ENCODE measurements at regions not wholly inside any gene's neighbourhood (a gene's known extent, or its start where the extent isn't known, plus 50 kb on each side); places are given as distances from the start of the nearest gene placed in this dataset.

- DNase-seq, result no peak
- Histone ChIP-seq H3K36me3 (ENCODE audit: low read depth, missing control alignments) (no peaks in the 10 kb centered on the region), H3K9me3 (no peaks in the 10 kb centered on the region), H3K27ac (no peak overlapping the region), H3K4me1 (no peaks in the 10 kb centered on the region), H3K27me3 (no peaks in the 10 kb centered on the region), H3K4me3 (no peak overlapping the region)
- TF ChIP-seq CTCF (IDR thresholded peaks at IDR 0.05) (no peak), POLR2A (IDR thresholded peaks at IDR 0.05) (no peak)
- intact Hi-C loops (cut with DNase I; ENCODE audit: low total_unique reads), result no loop called here
- WGBS, 2 donors, result 100% methylated on average over 1 of the region's 1 CpG
Measured at GRCh38 chr3:147987549-147987948, 578.4 kb downstream of the ZIC1 start.

- DNase-seq, result no peak
- H3K9me3 ChIP-seq, result no peaks in the 10 kb centered on the region
- no peaks in the 10 kb centered on the region for H3K27me3 ChIP-seq
- no peak overlapping the region for H3K27ac ChIP-seq
- no peak for TF ChIP-seq POLR2A (IDR thresholded peaks at IDR 0.05)
- no peak for TF ChIP-seq CTCF (IDR thresholded peaks at IDR 0.05)
- intact Hi-C loops (cut with DNase I; ENCODE audit: low total_unique reads), result no loop called here
- 46 to 66% methylated on average over 6 to 27 of the region's 27 CpGs for WGBS, 2 donors
- no peaks in the 10 kb centered on the region for H3K36me3 ChIP-seq (ENCODE audit: low read depth, missing control alignments)
- peak overlapping the region; percentile 39 to 49 for H3K4me3 ChIP-seq
- H3K4me1 ChIP-seq, result no peaks in the 10 kb centered on the region
Measured at GRCh38 chr3:147989344-147989743, 580.2 kb downstream of the ZIC1 start.

- intact Hi-C loops (cut with DNase I; ENCODE audit: low total_unique reads), result no loop called here
- 89 to 91% methylated on average over 4 of the region's 4 CpGs for WGBS, 2 donors
Measured at GRCh38 chr3:148002705-148003205, 593.6 kb downstream of the ZIC1 start.

GRCh38 chr3:148004331-148004730 is 595.2 kb downstream of the ZIC1 start:
- Histone ChIP-seq H3K27ac (no peak overlapping the region), H3K9me3 (no peaks in the 10 kb centered on the region), H3K36me3 (ENCODE audit: low read depth, missing control alignments) (no peaks in the 10 kb centered on the region), H3K4me3 (no peak overlapping the region), H3K4me1 (no peaks in the 10 kb centered on the region), H3K27me3 (no peaks in the 10 kb centered on the region)
- no peak for DNase-seq
- WGBS, 2 donors, result 78 to 79% methylated on average over 3 of the region's 3 CpGs
- TF ChIP-seq POLR2A (IDR thresholded peaks at IDR 0.05) (no peak), CTCF (IDR thresholded peaks at IDR 0.05) (no peak)
- intact Hi-C loops (cut with DNase I; ENCODE audit: low total_unique reads), result no loop called here

More at GRCh38 chr3:148002705-148003205, 593.6 kb downstream of the ZIC1 start:
- H3K4me3 ChIP-seq, result no peak overlapping the region
- H3K9me3 ChIP-seq, result no peaks in the 10 kb centered on the region
- no peaks in the 10 kb centered on the region for H3K27me3 ChIP-seq
- H3K4me1 ChIP-seq, result no peaks in the 10 kb centered on the region
- H3K36me3 ChIP-seq (ENCODE audit: low read depth, missing control alignments), result no peaks in the 10 kb centered on the region
- no peak for DNase-seq
- H3K27ac ChIP-seq, result no peak overlapping the region
- TF ChIP-seq POLR2A (IDR thresholded peaks at IDR 0.05) (no peak), CTCF (IDR thresholded peaks at IDR 0.05) (no peak)

GRCh38 chr3:148005456-148005855 is 596.3 kb downstream of the ZIC1 start:
- no peak for DNase-seq
- Histone ChIP-seq H3K9me3 (no peaks in the 10 kb centered on the region), H3K4me3 (no peak overlapping the region), H3K4me1 (no peaks in the 10 kb centered on the region), H3K27ac (no peak overlapping the region), H3K36me3 (ENCODE audit: low read depth, missing control alignments) (no peaks in the 10 kb centered on the region), H3K27me3 (no peaks in the 10 kb centered on the region)
- intact Hi-C loops (cut with DNase I; ENCODE audit: low total_unique reads), result no loop called here
- TF ChIP-seq POLR2A (IDR thresholded peaks at IDR 0.05) (no peak), CTCF (IDR thresholded peaks at IDR 0.05) (no peak)
- WGBS, 2 donors, result 73 to 75% methylated on average over 2 of the region's 2 CpGs
